HG03045 (cell line): ENCODE measurements at regions not wholly inside any gene's neighbourhood (a gene's known extent, or its start where the extent isn't known, plus 50 kb on each side); places are given as distances from the start of the nearest gene placed in this dataset.

ENCODE experiments used
- ATAC-seq: cut with Tn5 transposase; IDR thresholded peaks from one replicate; pipeline ENCODE4 v1.9.1; 2021; ENCODE audit warnings: mild to moderate bottlenecking, moderate library complexity; ENCODE audit not compliant: unreplicated experiment

GRCh38 chr1:34686531-34686930 lies 68.3 kb upstream of the GJB5 start:
- ATAC-seq = no peak

GRCh38 chr1:34688006-34688741 lies 66.7 kb upstream of the GJB5 start:
- no peak for ATAC-seq

- no peak for ATAC-seq
Measured at GRCh38 chr1:34690269-34690668, 64.6 kb upstream of the GJB5 start.

- ATAC-seq = no peak
Measured at GRCh38 chr1:34693081-34693480, 61.8 kb upstream of the GJB5 start.

GRCh38 chr1:34694383-34694782 lies 60.5 kb upstream of the GJB5 start:
- ATAC-seq = no peak

- no peak for ATAC-seq
Measured at GRCh38 chr1:34695580-34695979, 59.3 kb upstream of the GJB5 start.

GRCh38 chr1:34696230-34696629 lies 58.6 kb upstream of the GJB5 start:
- ATAC-seq = no peak

GRCh38 chr1:34696981-34697380 lies 57.9 kb upstream of the GJB5 start:
- no peak for ATAC-seq

- ATAC-seq = no peak
Measured at GRCh38 chr1:34697818-34698217, 57.0 kb upstream of the GJB5 start.

GRCh38 chr1:34701326-34702060 lies 53.4 kb upstream of the GJB5 start:
- ATAC-seq = no peak
